ENCODE measurements at regions not wholly inside any gene's neighbourhood (a gene's known extent, or its start where the extent isn't known, plus 50 kb on each side); places are given as distances from the start of the nearest gene placed in this dataset.

GRCh38 chr2:51880153-51880552, 848.2 kb upstream of the NRXN1 start:
- Mint-ChIP-seq H3K4me1 (ENCODE audit: low read depth) (no peaks in the 10 kb centered on the region), H3K9me3 (ENCODE audit: low read depth) (peaks cover 29% of the 10 kb centered on the region), H3K27me3 (no peaks in the 10 kb centered on the region), H3K27ac (no peak overlapping the region), H3K4me3 (ENCODE audit: low read depth) (no peak overlapping the region), H3K36me3 (ENCODE audit: insufficient read depth) (no peaks in the 10 kb centered on the region)
- no peak for TF ChIP-seq CTCF (IDR thresholded peaks at IDR 0.05; ENCODE audit: unreplicated experiment)
- no peak for DNase-seq (ENCODE audit: low spot score, unreplicated experiment)

- H3K27me3 Mint-ChIP-seq: no peaks in the 10 kb centered on the region
- no peaks in the 10 kb centered on the region for H3K36me3 Mint-ChIP-seq (ENCODE audit: insufficient read depth)
- no peak overlapping the region for H3K27ac Mint-ChIP-seq
- no peak for TF ChIP-seq CTCF (IDR thresholded peaks at IDR 0.05; ENCODE audit: unreplicated experiment)
- DNase-seq (ENCODE audit: low spot score, unreplicated experiment): no peak
- peaks cover 7% of the 10 kb centered on the region for H3K9me3 Mint-ChIP-seq (ENCODE audit: low read depth)
- no peak overlapping the region for H3K4me3 Mint-ChIP-seq (ENCODE audit: low read depth)
- H3K4me1 Mint-ChIP-seq (ENCODE audit: low read depth): no peaks in the 10 kb centered on the region
These were observed 834.4 kb upstream of the NRXN1 start for GRCh38 chr2:51866361-51866760.

- Mint-ChIP-seq H3K27me3 (no peaks in the 10 kb centered on the region), H3K36me3 (ENCODE audit: insufficient read depth) (peaks cover 2% of the 10 kb centered on the region), H3K27ac (no peak overlapping the region), H3K4me3 (ENCODE audit: low read depth) (no peak overlapping the region), H3K4me1 (ENCODE audit: low read depth) (peaks cover 3% of the 10 kb centered on the region), H3K9me3 (ENCODE audit: low read depth) (peaks cover 9% of the 10 kb centered on the region)
- no peak for TF ChIP-seq CTCF (IDR thresholded peaks at IDR 0.05; ENCODE audit: unreplicated experiment)
- DNase-seq (ENCODE audit: low spot score, unreplicated experiment): no peak
These were observed 827.3 kb upstream of the NRXN1 start for GRCh38 chr2:51859260-51859659.

GRCh38 chr2:51855683-51856082, 823.8 kb upstream of the NRXN1 start:
- no peak for TF ChIP-seq CTCF (IDR thresholded peaks at IDR 0.05; ENCODE audit: unreplicated experiment)
- H3K27ac Mint-ChIP-seq: no peak overlapping the region
- no peak for DNase-seq (ENCODE audit: low spot score, unreplicated experiment)
- no peak overlapping the region for H3K4me3 Mint-ChIP-seq (ENCODE audit: low read depth)
- peaks cover 2% of the 10 kb centered on the region for H3K36me3 Mint-ChIP-seq (ENCODE audit: insufficient read depth)
- peaks cover 9% of the 10 kb centered on the region for H3K9me3 Mint-ChIP-seq (ENCODE audit: low read depth)
- H3K4me1 Mint-ChIP-seq (ENCODE audit: low read depth): peaks cover 3% of the 10 kb centered on the region
- no peaks in the 10 kb centered on the region for H3K27me3 Mint-ChIP-seq

- DNase-seq (ENCODE audit: low spot score, unreplicated experiment): no peak
- no peak for TF ChIP-seq CTCF (IDR thresholded peaks at IDR 0.05; ENCODE audit: unreplicated experiment)
- Mint-ChIP-seq H3K4me3 (ENCODE audit: low read depth) (no peak overlapping the region), H3K4me1 (ENCODE audit: low read depth) (no peaks in the 10 kb centered on the region), H3K27ac (no peak overlapping the region), H3K27me3 (no peaks in the 10 kb centered on the region), H3K9me3 (ENCODE audit: low read depth) (peaks cover 4% of the 10 kb centered on the region), H3K36me3 (ENCODE audit: insufficient read depth) (no peaks in the 10 kb centered on the region)
These were observed 814.9 kb upstream of the NRXN1 start for GRCh38 chr2:51846796-51847195.

All from progenitor cell of endocrine pancreas (in vitro differentiated cells).